ENCODE measurements at regions not wholly inside any gene's neighbourhood (a gene's known extent, or its start where the extent isn't known, plus 50 kb on each side); places are given as distances from the start of the nearest gene placed in this dataset.
A peak's percentile ranks its signal among the peaks of the same experiment; 100 is the strongest.

GRCh38 chr21:17976139-17976538 lies 157.0 kb upstream of the C21orf91 start:
- DNase-seq (ENCODE audit: low spot score in 2 of 2, unreplicated experiment in 2 of 2) = no peak
- Mint-ChIP-seq H3K27ac (no peak overlapping the region), H3K27me3 (ENCODE audit: low read depth) (no peaks in the 10 kb centered on the region), H3K4me3 (no peak overlapping the region), H3K36me3 (no peaks in the 10 kb centered on the region), H3K4me1 (no peaks in the 10 kb centered on the region), H3K9me3 (peaks cover 8% of the 10 kb centered on the region)
- no peak for TF ChIP-seq CTCF (IDR thresholded peaks at IDR 0.05; ENCODE audit: unreplicated experiment)

GRCh38 chr21:17967319-17967718 lies 148.2 kb upstream of the C21orf91 start:
- no peaks in the 10 kb centered on the region for H3K4me1 Mint-ChIP-seq
- no peak for DNase-seq (ENCODE audit: low spot score in 2 of 2, unreplicated experiment in 2 of 2)

GRCh38 chr21:17964716-17965115 lies 145.6 kb upstream of the C21orf91 start:
- no peaks in the 10 kb centered on the region for H3K36me3 Mint-ChIP-seq
- no peak for TF ChIP-seq CTCF (IDR thresholded peaks at IDR 0.05; ENCODE audit: unreplicated experiment)
- peaks cover 12% of the 10 kb centered on the region for H3K27me3 Mint-ChIP-seq (ENCODE audit: low read depth)
- no peak for DNase-seq (ENCODE audit: low spot score in 2 of 2, unreplicated experiment in 2 of 2)
- H3K27ac Mint-ChIP-seq = no peak overlapping the region
- H3K9me3 Mint-ChIP-seq = peaks cover 3% of the 10 kb centered on the region
- no peak overlapping the region for H3K4me3 Mint-ChIP-seq
- no peaks in the 10 kb centered on the region for H3K4me1 Mint-ChIP-seq

More at GRCh38 chr21:17967319-17967718, 148.2 kb upstream of the C21orf91 start:
- Mint-ChIP-seq H3K27me3 (ENCODE audit: low read depth) (peaks cover 4% of the 10 kb centered on the region), H3K27ac (no peak overlapping the region), H3K9me3 (peaks cover 11% of the 10 kb centered on the region), H3K36me3 (no peaks in the 10 kb centered on the region), H3K4me3 (no peak overlapping the region)
- TF ChIP-seq CTCF (IDR thresholded peaks at IDR 0.05; ENCODE audit: unreplicated experiment) = no peak

GRCh38 chr21:17964199-17964598 lies 145.0 kb upstream of the C21orf91 start:
- no peak for TF ChIP-seq CTCF (IDR thresholded peaks at IDR 0.05; ENCODE audit: unreplicated experiment)
- Mint-ChIP-seq H3K36me3 (no peaks in the 10 kb centered on the region), H3K9me3 (peaks cover 3% of the 10 kb centered on the region), H3K4me3 (no peak overlapping the region), H3K27me3 (ENCODE audit: low read depth) (peaks cover 12% of the 10 kb centered on the region), H3K4me1 (no peaks in the 10 kb centered on the region), H3K27ac (no peak overlapping the region)
- no peak for DNase-seq (ENCODE audit: low spot score in 2 of 2, unreplicated experiment in 2 of 2)

GRCh38 chr21:17950591-17950990 lies 131.4 kb upstream of the C21orf91 start:
- H3K4me3 Mint-ChIP-seq = no peak overlapping the region
- DNase-seq (ENCODE audit: low spot score in 2 of 2, unreplicated experiment in 2 of 2) = no peak
- peaks cover 3% of the 10 kb centered on the region for H3K9me3 Mint-ChIP-seq
- H3K27ac Mint-ChIP-seq = no peak overlapping the region
- H3K36me3 Mint-ChIP-seq = no peaks in the 10 kb centered on the region
- peaks cover 9% of the 10 kb centered on the region for H3K4me1 Mint-ChIP-seq
- no peaks in the 10 kb centered on the region for H3K27me3 Mint-ChIP-seq (ENCODE audit: low read depth)
- TF ChIP-seq CTCF (IDR thresholded peaks at IDR 0.05; ENCODE audit: unreplicated experiment) = no peak

- Mint-ChIP-seq H3K4me3 (no peak overlapping the region), H3K27ac (peak overlapping the region; percentile 51), H3K9me3 (peaks cover 10% of the 10 kb centered on the region), H3K4me1 (peaks cover 9% of the 10 kb centered on the region), H3K36me3 (no peaks in the 10 kb centered on the region), H3K27me3 (ENCODE audit: low read depth) (no peaks in the 10 kb centered on the region)
- TF ChIP-seq CTCF (IDR thresholded peaks at IDR 0.05; ENCODE audit: unreplicated experiment) = no peak
- DNase-seq (ENCODE audit: low spot score in 2 of 2, unreplicated experiment in 2 of 2) = no peak
These were observed 130.3 kb upstream of the C21orf91 start for GRCh38 chr21:17949421-17949820.

Data from mesothelial cell of epicardium (in vitro differentiated cells).